ENCODE measurements at regions not wholly inside any gene's neighbourhood (a gene's known extent, or its start where the extent isn't known, plus 50 kb on each side); places are given as distances from the start of the nearest gene placed in this dataset.

GRCh38 chr4:16437836-16438235 is 211.6 kb upstream of the TAPT1 start:
- Histone ChIP-seq H3K4me1 (ENCODE audit: insufficient read depth, low read length) (no peaks in the 10 kb centered on the region), H3K27ac (ENCODE audit: extremely low read length, insufficient read depth, low read length) (no peak overlapping the region), H3K79me2 (ENCODE audit: insufficient read depth, low read length) (no peaks in the 10 kb centered on the region), H3K36me3 (replicated peaks in 1 of 2; ENCODE audit: control insufficient read depth in 1 of 2, insufficient read depth in 2 of 2, low read length in 2 of 2) (no peaks in the 10 kb centered on the region), H3K9me3 (ENCODE audit: low read length) (peaks cover 12% of the 10 kb centered on the region; the same call in 1 of the 2 replicates), H3K9ac (ENCODE audit: insufficient read depth, low read depth, low read length) (no peak overlapping the region), H3K27me3 (ENCODE audit: control insufficient read depth in 1 of 2, insufficient read depth in 2 of 2, low read length in 2 of 2) (no peaks in the 10 kb centered on the region), H3K4me2 (ENCODE audit: low read depth, low read length) (no peak overlapping the region), H3K4me3 (replicated peaks in 1 of 3; ENCODE audit: insufficient read depth in 1 of 3, low read depth in 2 of 3, low read length in 3 of 3) (no peak overlapping the region), H2AFZ (ENCODE audit: low read length) (no peak overlapping the region), H4K20me1 (ENCODE audit: insufficient read depth, low read length) (no peaks in the 10 kb centered on the region)
- DNase-seq (ENCODE audit: low spot score), result no peak
- ChIA-PET CTCF (ENCODE audit: low intra/inter-chr PET ratio, low total read pairs) (no interaction called here), POLR2A (no interaction called here)
- intact Hi-C loops (cut with micrococcal nuclease; ENCODE audit: unreplicated experiment) (no loop called here), in situ Hi-C loops (cut with HindIII; ENCODE audit: extremely low pct_ligation_motif_present, low pct_unique_long_range_greater_than_20kb) (no loop called here)
- ATAC-seq, result no peak
- no peak for TF ChIP-seq ETS1 (CRISPR knock-in tag; IDR thresholded peaks at IDR 0.05)
- TF ChIP-seq ZNF580 (CRISPR knock-in tag; IDR thresholded peaks at IDR 0.05; ENCODE audit: borderline replicate concordance, low read depth), result no peak
- TF ChIP-seq TFDP1 (CRISPR knock-in tag; IDR thresholded peaks at IDR 0.05; ENCODE audit: borderline replicate concordance), result no peak
- BruUV-seq (replicated peaks), result no TSS peak
- FAIRE-seq, result no peak
- 0% methylated on average over 2 of the region's 2 CpGs for WGBS (ENCODE audit: low lambda C conversion rate)

- no peak overlapping the region for H3K4me3 ChIP-seq (replicated peaks in 1 of 3; ENCODE audit: insufficient read depth in 1 of 3, low read depth in 2 of 3, low read length in 3 of 3)
- H3K4me1 ChIP-seq (ENCODE audit: insufficient read depth, low read length), result no peaks in the 10 kb centered on the region
- in situ Hi-C loops (cut with HindIII; ENCODE audit: extremely low pct_ligation_motif_present, low pct_unique_long_range_greater_than_20kb), result no loop called here
- no peak overlapping the region for H3K4me2 ChIP-seq (ENCODE audit: low read depth, low read length)
- ChIA-PET CTCF (ENCODE audit: low intra/inter-chr PET ratio, low total read pairs) (no interaction called here), POLR2A (no interaction called here)
- no peak overlapping the region for H3K27ac ChIP-seq (ENCODE audit: extremely low read length, insufficient read depth, low read length)
- intact Hi-C loops (cut with micrococcal nuclease; ENCODE audit: unreplicated experiment), result no loop called here
- DNase-seq (ENCODE audit: low spot score) (no peak), FAIRE-seq (no peak), ATAC-seq (no peak)
- no peaks in the 10 kb centered on the region for H3K36me3 ChIP-seq (replicated peaks in 1 of 2; ENCODE audit: control insufficient read depth in 1 of 2, insufficient read depth in 2 of 2, low read length in 2 of 2)
- no peaks in the 10 kb centered on the region for H3K79me2 ChIP-seq (ENCODE audit: insufficient read depth, low read length)
- H3K9ac ChIP-seq (ENCODE audit: insufficient read depth, low read depth, low read length), result no peak overlapping the region
- no peaks in the 10 kb centered on the region for H3K27me3 ChIP-seq (ENCODE audit: control insufficient read depth in 1 of 2, insufficient read depth in 2 of 2, low read length in 2 of 2)
- no peak overlapping the region for H2AFZ ChIP-seq (ENCODE audit: low read length)
- H4K20me1 ChIP-seq (ENCODE audit: insufficient read depth, low read length), result no peaks in the 10 kb centered on the region
- no TSS peak for BruUV-seq (replicated peaks)
- H3K9me3 ChIP-seq (ENCODE audit: low read length), result no peaks in the 10 kb centered on the region
- TF ChIP-seq FOXK1 (CRISPR knock-in tag; IDR thresholded peaks at IDR 0.05; ENCODE audit: borderline replicate concordance, low read depth) (no peak), BRCA1 (CRISPR knock-in tag; IDR thresholded peaks at IDR 0.05) (no peak), CREM (IDR thresholded peaks at IDR 0.05) (no peak), CREM (CRISPR knock-in tag; IDR thresholded peaks at IDR 0.05) (no peak), CEBPB (IDR thresholded peaks at IDR 0.05; ENCODE audit: borderline replicate concordance, low read depth, low read length) (no peak), LRRFIP1 (CRISPR knock-in tag; conservative IDR thresholded peaks at IDR 0.05) (no peak), E2F5 (CRISPR knock-in tag; conservative IDR thresholded peaks at IDR 0.05) (no peak), PHB2 (IDR thresholded peaks at IDR 0.05; ENCODE audit: partially characterized antibody) (no peak), ZNF101 (CRISPR knock-in tag; IDR thresholded peaks at IDR 0.05; ENCODE audit: borderline replicate concordance, low read depth) (no peak), ZNF484 (CRISPR knock-in tag; IDR thresholded peaks at IDR 0.05; ENCODE audit: borderline replicate concordance, low read depth) (no peak), ZNF17 (CRISPR knock-in tag; IDR thresholded peaks at IDR 0.05) (no peak)
Measured at GRCh38 chr4:16431866-16432265, 205.6 kb upstream of the TAPT1 start.

All from HepG2 (cell line).